Esophagus squamous epithelium (tissue), 4 donors: ENCODE measurements at regions not wholly inside any gene's neighbourhood (a gene's known extent, or its start where the extent isn't known, plus 50 kb on each side); places are given as distances from the start of the nearest gene placed in this dataset.

Experiments
- CTCF ChIP-seq, 6 experiments: fragments of 450-650 bp in 4 of 6; fragments of 200-600 bp in 2 of 6; sonication (generic) in 2 of 6; IDR thresholded peaks; one replicate each; pipeline ENCODE4 v1.5.1; 2016 to 2019; ENCODE audit warnings: antibody characterized with exemption in 6 of 6, mild to moderate bottlenecking in 4 of 6, moderate library complexity in 4 of 6
- POLR2A ChIP-seq, 4 donors: fragments of 450-650 bp; IDR thresholded peaks; one replicate each; pipeline ENCODE4 v1.6.1; 2017; ENCODE audit warnings: antibody characterized with exemption in 4 of 4, mild to moderate bottlenecking in 4 of 4, moderate library complexity in 3 of 4

- TF ChIP-seq CTCF (IDR thresholded peaks at IDR 0.05) (no peak), POLR2A (IDR thresholded peaks at IDR 0.05) (no peak)
These were observed 763.6 kb upstream of the AGA start for GRCh38 chr4:178205826-178206225.
